HG03342 (cell line): ENCODE measurements at regions not wholly inside any gene's neighbourhood (a gene's known extent, or its start where the extent isn't known, plus 50 kb on each side); places are given as distances from the start of the nearest gene placed in this dataset.
A peak's percentile ranks its signal among the peaks of the same experiment; 100 is the strongest.
"Not testable (repeated sequence)": the region's sequence is repeated elsewhere in the genome, so short reads cannot be mapped to it uniquely, and the experiment has no call there.

Source experiments
- ATAC-seq: cut with Tn5 transposase; IDR thresholded peaks from one replicate; pipeline ENCODE4 v1.9.1; 2021; ENCODE audit warnings: mild to moderate bottlenecking, moderate library complexity; ENCODE audit not compliant: unreplicated experiment

DNA sequence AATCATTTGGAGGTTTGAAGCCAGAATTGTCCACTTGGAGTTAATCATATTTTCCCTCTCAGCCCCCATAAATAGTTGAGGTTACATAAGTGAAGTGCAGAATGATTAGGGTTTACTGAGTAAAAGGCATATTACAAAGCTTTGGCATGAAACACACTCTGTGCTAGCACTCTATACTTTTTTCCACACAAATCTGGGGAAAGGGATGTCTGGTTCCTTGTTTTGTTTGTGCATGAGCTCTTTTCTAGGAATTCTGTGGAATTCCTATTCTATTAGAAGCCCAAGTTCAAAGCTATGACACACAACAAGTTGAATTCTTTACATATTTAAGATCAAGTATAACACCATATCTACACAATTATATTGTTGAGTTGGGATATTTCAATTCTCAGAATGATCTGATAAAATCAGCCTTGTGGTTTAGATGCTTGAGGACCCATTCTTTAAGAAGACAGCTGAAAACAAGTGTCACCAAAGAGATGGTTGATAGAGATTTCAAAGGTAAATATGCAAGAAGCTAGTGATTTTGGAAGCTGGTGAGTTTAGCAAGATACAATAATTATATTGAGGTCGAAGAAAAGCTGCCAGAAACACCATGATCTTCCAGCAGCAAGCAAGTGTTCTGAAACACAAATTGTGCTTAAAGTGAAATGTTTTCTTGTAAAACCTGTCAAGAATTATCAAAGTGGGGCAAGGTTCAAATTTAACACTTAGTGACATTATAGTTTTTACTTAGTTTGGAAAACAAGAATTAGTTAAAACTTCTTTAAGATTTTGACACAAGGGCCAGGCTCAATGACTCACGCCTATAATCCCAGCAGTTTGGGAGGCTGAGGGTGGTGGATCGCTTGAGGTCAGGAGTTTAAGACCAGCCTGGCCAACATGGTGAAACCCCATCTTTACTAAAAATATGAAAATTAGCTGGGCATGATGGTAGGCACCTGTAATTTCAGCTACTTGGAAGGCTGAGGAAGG is 122.6 kb downstream of the INHBA start:
- no peak for ATAC-seq

DNA sequence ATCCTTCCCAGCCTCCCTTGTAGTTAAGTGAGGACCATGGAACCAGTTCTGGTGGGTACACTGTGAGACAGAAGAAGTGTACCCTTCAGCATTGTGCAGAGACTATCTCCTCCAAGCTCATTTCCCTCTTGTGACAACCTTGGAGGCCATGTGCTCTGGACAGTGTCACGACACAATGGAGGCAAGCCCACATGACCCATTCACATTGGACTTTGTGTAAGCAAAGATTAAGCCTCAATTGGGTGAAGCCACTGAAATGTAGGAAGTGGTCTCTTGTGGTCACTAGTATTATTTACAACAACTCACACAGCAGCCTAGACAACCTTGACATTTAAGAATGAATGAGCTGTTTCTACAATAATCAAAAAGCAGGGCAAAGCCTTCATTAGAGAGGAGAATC is 124.2 kb downstream of the INHBA start:
- ATAC-seq: no peak

DNA sequence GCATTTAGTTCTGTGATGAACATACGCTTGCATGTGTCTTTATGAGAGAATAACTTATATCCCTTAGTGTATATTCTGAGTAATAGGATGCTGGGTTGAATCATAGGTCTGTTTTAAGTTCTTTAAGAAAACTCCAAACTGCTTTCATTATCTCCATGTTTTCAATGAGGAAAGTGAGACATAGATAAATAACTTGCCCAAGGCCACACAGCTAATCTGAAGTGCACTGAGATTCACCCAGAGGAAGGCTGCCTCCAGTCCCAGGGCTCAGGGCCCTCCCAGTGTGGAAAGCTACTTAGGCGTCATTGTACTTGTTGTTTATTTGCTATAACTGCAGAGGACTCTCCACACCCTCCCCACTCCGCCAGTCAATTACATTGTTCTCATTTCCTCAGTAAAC is 126.7 kb downstream of the INHBA start:
- ATAC-seq: no peak

DNA sequence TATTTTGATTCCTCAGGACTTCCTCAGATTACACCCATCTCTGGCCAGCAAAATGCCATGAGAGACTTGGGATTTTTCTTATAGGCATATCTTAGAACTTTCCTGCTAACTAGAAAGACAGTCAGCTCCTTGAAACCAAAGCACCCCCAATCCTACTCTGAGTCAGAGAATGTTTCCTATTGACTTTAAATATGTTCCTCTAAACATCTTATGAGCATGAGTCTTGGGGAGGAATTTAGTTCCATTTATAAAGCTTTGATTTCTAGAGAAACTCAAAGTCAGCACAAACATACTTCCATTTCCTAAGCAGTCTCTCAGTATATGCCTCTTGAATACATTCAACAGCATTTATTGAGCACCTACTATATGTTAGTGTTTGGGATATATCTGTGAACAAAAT is 128.5 kb downstream of the INHBA start:
- no peak for ATAC-seq

DNA sequence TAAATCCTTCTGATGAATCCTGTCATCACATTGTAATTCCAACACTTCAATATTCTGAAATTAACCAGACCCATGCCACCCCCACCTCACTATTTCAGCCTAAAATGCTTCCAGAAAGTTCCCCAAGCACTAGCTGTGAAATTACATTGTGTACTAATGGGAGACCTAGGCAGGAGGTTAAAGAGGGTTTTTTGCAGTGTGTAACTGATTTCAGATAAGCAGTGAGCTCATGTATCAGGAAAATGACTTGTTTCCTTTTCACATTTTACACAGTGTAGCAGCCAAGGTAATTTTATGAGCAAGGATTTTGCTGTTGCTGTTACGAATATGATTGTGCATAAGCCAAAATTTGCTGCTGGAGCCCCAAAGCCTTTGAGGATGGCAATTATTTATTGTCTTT is 129.0 kb downstream of the INHBA start:
- ATAC-seq: no peak

DNA sequence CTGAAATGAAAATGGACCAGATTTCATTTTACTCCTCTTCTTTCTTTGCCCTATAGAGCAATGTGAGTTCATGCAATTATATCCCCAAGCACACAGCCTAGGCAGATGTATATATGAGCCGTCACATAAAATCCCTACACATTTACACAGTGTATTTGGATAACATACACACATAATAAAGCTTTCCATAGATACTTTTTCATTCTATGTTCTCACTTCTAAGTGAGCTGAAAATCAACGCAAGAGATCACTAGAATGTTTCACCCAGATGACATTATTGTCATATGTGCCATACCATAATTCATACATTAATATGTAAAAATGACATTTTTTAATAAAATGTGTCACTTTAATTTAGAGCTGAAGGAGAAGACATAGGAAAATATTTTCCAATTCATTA is 129.4 kb downstream of the INHBA start:
- no peak for ATAC-seq

DNA sequence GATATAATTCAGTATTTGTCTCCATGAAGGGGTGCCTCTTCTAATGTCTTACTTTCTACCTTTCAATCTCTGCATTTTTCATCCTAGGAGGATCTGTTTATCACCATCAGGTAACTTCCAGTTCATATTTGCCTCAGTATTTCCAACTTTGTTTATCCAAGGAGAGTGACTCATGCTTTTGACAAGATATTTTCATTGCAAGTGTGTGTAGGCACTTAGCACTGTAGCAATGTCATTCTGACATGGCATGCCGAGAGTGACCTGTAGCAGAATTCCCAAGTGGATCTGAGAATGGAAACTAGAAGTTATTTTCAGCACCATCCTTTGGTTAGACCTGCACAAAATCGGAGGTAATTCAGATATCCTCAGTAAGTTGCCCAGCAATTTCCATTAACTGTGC is 129.9 kb downstream of the INHBA start:
- ATAC-seq: no peak

DNA sequence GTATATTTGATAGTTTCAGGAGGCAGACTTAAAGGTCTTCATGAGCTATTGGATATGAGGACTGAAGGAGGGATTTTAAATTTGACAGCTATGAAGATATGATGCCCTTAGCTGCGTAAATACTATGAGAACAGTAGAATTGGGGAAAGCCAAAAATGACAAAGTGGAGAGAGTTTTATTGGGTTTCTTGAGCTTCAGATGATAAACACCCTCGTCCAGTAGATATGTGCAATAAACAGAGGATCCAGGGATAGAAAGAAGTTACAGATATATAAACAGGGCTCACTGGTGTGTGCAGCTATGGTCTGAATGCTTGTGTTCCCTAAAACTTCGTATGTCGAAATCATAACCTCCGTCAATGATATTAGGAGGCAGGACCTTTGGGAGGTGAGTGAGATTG is 131.3 kb downstream of the INHBA start:
- ATAC-seq: no peak

DNA sequence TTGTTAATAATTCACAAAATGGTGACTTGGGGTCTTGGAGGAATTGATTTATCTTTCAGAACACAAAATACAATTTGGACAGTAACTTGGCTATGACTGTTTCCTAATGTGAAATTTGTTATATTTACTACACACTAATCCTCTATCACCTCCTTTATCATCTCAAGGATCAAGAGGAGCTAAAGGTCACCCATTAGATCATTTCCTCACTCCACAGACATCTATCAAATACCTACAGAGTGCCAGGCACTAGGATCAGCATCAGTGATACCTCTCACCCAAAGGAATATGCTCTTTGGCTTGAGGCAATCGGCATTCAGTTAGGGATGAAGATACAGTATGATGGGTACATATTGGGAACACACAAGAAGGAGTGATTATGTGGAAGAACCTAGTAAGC is 132.1 kb downstream of the INHBA start:
- no peak for ATAC-seq

DNA sequence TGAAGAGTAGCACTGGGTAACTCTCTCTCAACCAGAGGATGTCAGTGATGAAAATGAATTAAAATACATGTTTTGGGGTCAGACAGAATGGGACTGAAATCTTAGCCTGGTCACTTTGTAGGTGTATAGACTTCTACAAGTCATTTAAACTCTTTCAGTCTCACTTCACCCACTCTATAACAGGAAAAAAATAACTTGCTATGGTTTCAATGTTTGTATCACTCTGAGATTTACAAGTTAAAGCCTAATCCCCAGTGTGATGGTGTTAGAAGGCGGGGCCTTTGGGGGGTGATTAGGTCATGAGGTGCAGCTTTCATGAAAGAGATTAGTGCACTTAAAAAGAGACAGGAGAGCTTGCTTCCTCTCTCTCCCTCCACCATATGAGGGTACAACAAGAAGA is 134.8 kb downstream of the INHBA start:
- peak; percentile 61 for ATAC-seq

DNA sequence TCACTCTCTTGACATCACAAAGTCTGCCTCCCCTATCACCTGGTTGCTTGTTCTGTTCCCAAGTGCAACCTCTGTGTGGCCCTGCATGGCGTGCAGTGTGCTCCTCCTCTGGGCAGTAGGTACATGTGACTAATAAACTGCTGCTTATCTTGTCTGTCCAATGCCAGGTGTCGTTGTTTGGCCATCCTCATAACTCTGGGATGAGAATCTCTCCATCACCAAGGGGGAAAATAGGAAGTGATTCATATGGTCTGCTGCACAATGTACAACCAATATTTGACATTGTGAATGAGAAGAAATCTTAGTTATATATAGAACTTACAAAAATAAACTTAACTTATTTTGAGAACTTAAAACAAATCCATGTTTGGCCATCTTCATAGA is 135.2 kb downstream of the INHBA start:
- no peak for ATAC-seq

DNA sequence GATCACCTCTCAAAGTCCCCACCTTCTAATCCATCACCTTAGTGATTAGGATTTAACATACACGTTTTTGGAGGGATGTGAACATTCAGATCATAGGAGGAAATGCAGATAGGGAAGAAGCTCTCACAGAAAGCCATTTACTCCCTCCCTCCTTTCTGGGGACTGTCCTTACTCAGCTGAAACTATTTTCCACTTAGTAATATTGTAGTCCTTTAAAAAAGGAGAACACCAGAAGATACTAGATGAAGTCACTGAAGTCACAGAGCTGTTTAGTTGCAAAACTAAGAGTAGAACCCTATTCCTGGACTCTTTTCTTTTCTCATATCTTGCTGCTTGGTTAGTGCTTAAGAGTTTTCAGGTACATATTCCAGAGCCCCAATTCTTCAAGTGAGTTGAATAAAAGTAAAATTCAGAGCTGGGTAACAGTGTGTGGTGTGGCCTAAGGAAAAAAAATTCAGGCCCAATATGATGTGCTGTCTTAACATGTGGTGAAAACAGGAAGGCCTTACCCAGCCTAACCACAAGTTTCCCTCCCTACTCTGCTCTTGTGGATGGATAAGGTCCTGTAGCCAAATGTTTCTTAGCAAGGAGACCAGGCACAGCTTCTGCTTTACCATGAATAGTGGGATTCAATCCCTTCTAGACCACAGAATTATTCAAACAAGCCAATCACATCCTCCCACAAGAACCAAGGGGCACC is 135.7 kb downstream of the INHBA start:
- ATAC-seq: no peak

DNA sequence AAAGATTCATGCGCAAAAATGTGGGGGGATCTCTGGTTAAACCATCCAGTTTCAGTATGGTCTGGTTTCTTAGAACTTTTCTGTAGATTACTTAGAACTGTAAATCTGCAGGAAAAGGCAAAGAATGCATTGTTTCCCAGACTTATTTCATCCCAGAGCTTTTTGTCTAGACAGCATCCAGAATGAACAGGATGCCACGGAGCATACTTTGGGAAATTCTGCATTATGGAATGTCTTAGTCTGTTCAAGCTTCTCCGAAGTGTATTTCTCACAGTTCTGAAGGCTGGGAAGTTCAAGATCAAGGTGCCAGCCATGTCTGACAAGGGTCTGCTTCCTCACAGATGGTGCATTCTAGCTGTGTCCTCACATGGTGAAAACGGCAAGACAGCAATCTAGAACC is 136.3 kb downstream of the INHBA start:
- no peak for ATAC-seq

DNA sequence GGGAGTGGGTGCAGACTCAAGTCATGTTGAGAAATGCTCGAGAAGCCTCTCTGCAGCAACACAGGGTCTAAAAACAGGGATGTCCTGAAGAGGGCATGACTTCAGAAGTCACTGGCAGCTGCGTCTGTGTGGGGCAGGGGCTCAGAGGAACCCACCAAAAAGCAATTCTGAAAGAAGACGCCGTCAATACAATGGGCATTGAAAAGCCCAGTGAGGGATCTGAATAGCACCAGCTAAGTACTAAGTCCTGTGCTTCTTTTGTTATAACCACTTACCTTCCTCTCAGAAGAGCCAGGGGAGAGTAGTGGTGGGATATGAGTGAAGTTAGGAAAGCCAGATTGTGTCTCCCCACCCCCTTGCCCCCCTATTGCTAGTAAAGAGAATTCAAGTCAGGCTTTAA is 137.2 kb downstream of the INHBA start:
- ATAC-seq: no peak

DNA sequence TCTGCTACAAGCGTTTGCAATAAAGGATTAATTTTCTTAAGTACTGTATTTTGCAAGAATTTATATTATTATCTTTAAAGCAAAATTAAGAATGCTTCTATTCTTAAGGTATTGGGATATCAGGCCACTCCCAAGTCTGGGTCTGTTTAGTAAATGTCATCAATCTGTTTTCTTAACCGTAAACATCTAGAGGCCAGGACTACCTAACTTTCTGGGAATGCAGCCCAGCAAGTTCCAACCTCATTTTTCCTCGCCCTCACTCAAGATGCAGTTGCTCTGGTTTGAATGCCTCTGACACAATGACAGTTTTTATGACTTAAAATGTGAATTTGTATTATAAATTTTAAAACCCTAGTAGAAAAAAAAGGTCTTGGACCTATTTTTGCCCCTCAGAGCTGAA is 143.5 kb downstream of the INHBA start:
- ATAC-seq: no peak

DNA sequence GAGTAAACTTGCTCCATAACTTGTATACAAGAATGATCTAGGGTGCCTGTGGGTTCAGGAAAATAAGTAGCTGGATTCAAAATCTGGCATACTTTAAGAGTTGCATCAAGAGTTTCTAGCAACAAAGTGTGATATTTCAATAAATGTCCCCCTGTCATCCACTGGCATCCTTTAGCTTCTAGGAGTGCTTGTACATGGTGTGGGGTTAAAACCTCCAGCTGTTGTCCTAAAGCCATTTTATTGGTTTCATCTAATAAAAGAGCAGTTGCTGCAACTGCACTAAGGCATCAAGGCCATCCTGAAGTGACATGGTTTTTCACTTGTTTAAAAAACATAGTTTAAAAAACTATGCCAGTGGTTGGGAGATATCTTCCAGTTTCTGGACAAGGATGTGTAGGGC is 148.4 kb downstream of the INHBA start:
- no peak for ATAC-seq

DNA sequence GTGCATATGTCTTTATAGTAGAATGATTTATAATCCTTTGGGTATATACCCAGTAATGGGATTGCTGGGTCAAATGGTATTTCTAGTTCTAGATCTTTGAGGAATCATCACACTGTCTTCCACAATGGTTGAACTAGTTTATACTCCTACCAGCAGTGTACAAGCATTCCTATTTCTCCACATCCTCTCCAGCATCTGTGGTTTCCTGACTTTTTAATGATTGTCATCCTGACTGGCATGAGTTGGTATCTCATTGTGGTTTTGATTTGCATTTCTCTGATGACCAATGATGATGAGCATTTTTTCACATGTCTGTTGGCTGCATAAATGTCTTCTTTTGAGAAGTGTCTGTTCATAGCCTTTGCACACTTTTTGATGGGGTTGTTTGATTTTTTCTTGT is 152.8 kb downstream of the INHBA start:
- not testable (repeated sequence) for ATAC-seq

DNA sequence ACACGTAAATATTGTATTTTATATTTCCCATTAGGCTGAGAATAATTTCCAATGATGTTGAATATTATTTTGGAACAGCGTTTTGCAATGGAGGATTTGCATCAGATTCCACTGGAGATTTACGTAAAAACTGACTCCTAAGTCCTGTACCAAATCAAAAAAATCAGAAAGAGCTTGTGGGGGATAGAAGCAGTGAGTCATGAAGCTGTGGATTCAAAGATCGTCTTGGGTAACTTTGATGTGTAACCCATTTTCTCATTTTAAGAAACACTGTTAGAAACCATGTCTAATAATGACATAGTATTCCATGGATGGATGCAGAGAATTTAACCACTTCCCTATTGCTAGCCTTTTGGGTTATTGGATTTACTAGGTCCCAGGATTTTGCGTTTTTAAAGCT is 158.6 kb downstream of the INHBA start:
- ATAC-seq: no peak

DNA sequence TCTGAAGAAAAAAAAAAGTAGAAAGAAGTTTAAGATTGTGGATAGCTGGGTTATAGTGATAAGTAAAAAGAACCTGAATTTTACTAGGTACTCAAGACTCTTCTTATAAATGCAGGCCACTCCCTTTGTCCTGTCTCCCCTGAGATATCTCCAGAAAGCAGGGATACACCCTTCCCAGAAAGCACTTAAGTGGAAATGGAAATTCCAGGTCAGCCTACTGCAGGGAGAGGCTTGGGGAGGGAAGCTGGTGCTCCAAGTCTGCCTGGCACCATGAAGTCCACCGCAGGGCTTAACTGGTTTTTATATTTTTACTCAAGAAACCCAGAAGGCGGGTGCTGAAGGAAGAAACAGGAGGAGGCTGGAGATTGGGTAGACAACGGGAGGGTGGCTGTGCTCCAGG is 162.3 kb downstream of the INHBA start:
- ATAC-seq: no peak

DNA sequence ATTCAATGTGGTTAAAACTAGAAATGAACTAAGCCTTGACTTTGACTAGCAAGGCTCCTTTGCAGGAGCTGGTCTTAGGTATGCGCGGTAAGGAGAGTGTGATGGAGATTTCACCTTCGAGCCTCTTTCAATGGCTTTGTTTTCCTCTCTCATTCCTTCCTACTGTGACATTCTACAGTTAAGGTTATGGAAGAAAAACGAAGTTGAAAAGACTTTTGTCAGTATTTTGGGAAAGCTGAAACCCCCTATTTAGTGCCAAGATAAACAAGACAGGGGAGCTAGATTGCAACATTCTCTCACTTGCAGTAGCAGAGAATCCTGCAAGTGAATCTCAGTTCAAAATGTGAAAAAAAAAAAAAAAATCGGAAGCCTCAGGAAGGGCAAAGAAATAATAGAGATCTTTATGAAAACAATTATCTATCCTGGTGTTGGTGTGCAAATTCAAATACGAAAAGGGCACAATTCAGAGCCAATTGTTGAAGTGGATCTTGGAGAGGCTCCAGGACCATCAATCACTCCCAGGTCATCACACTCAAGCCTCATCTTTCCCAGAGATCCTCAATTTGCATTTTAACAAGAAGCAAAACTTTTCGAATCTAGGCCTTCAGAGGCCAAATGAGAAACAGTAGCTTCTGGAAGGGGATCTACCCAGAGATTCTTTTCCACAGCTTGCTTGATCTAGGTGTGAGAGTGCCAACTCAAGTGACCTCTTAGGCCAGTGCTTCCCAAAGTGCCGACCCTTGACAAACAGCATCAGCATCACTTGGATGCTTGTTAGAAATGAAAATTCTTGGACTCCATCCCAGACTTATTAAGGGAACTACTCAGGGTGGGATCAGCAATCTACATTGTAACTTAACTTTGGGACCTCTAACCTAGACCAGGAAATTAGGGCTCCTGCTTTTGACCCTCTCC is 163.8 kb downstream of the INHBA start:
- ATAC-seq: no peak
